ENCODE measurements at regions not wholly inside any gene's neighbourhood (a gene's known extent, or its start where the extent isn't known, plus 50 kb on each side); places are given as distances from the start of the nearest gene placed in this dataset.

GRCh38 chr12:40534828-40535227, 157.4 kb upstream of the CNTN1 start:
- TF ChIP-seq POLR2A (IDR thresholded peaks at IDR 0.05) = no peak
- TF ChIP-seq CTCF (IDR thresholded peaks at IDR 0.05) = no peak
- Histone ChIP-seq H3K27me3 (no peaks in the 10 kb centered on the region), H3K36me3 (no peaks in the 10 kb centered on the region), H3K4me3 (no peak overlapping the region), H3K4me1 (no peaks in the 10 kb centered on the region), H3K9me3 (peaks cover 0 to 11% (median 0%) of the 10 kb centered on the region in 12 donors), H3K27ac (no peak overlapping the region)
- intact Hi-C loops (cut with DNase I) = no loop called here
- 43 to 52% (median 49%) methylated on average over 4 of the region's 4 CpGs for WGBS, 4 donors
- ATAC-seq = no peak
- no peak for DNase-seq

GRCh38 chr12:40551466-40551865, 140.8 kb upstream of the CNTN1 start:
- intact Hi-C loops (cut with DNase I) = no loop called here
- DNase-seq (no peak), ATAC-seq (no peak)
- H3K4me1 ChIP-seq = no peaks in the 10 kb centered on the region
- H3K4me3 ChIP-seq = no peak overlapping the region
- 83 to 88% (median 87%) methylated on average over 1 of the region's 1 CpG for WGBS, 4 donors
- peaks cover 0 to 10% (median 0%) of the 10 kb centered on the region in 12 donors for H3K9me3 ChIP-seq
- no peaks in the 10 kb centered on the region for H3K36me3 ChIP-seq
- TF ChIP-seq CTCF (IDR thresholded peaks at IDR 0.05) (no peak), POLR2A (IDR thresholded peaks at IDR 0.05) (no peak)
- H3K27me3 ChIP-seq = no peaks in the 10 kb centered on the region
- H3K27ac ChIP-seq = no peak overlapping the region

GRCh38 chr12:40552868-40553267, 139.4 kb upstream of the CNTN1 start:
- intact Hi-C loops (cut with DNase I) = no loop called here
- no peak for ATAC-seq
- WGBS, 4 donors = 69 to 77% (median 73%) methylated on average over 1 of the region's 1 CpG

GRCh38 chr12:40557980-40558379, 134.3 kb upstream of the CNTN1 start:
- Histone ChIP-seq H3K9me3 (peaks cover 0 to 3% (median 0%) of the 10 kb centered on the region in 12 donors), H3K36me3 (no peaks in the 10 kb centered on the region), H3K4me1 (no peaks in the 10 kb centered on the region), H3K4me3 (no peak overlapping the region), H3K27ac (no peak overlapping the region), H3K27me3 (no peaks in the 10 kb centered on the region)
- 78 to 90% (median 85%) methylated on average over 2 of the region's 2 CpGs for WGBS, 4 donors
- no peak for DNase-seq
- ATAC-seq = no peak
- TF ChIP-seq POLR2A (IDR thresholded peaks at IDR 0.05) = no peak
- intact Hi-C loops (cut with DNase I) = no loop called here

More at GRCh38 chr12:40552868-40553267, 139.4 kb upstream of the CNTN1 start:
- Histone ChIP-seq H3K36me3 (no peaks in the 10 kb centered on the region), H3K27me3 (no peaks in the 10 kb centered on the region), H3K9me3 (peaks cover 0 to 10% (median 0%) of the 10 kb centered on the region in 12 donors), H3K4me1 (no peaks in the 10 kb centered on the region), H3K27ac (no peak overlapping the region), H3K4me3 (no peak overlapping the region)
- DNase-seq = no peak
- TF ChIP-seq POLR2A (IDR thresholded peaks at IDR 0.05) (no peak), CTCF (IDR thresholded peaks at IDR 0.05) (no peak)

- Histone ChIP-seq H3K4me3 (no peak overlapping the region), H3K36me3 (no peaks in the 10 kb centered on the region), H3K9me3 (no peaks in the 10 kb centered on the region), H3K4me1 (no peaks in the 10 kb centered on the region), H3K27ac (no peak overlapping the region), H3K27me3 (no peaks in the 10 kb centered on the region)
- intact Hi-C loops (cut with DNase I) = no loop called here
- TF ChIP-seq CTCF (IDR thresholded peaks at IDR 0.05) (no peak), POLR2A (IDR thresholded peaks at IDR 0.05) (no peak)
- ATAC-seq = no peak
- no peak for DNase-seq
These were observed 132.4 kb upstream of the CNTN1 start for GRCh38 chr12:40559865-40560264.
